GM21737 (cell line): ENCODE measurements at regions not wholly inside any gene's neighbourhood (a gene's known extent, or its start where the extent isn't known, plus 50 kb on each side); places are given as distances from the start of the nearest gene placed in this dataset.

Experiments
- ATAC-seq: cut with Tn5 transposase; IDR thresholded peaks from one replicate; pipeline ENCODE4 v1.9.1; 2021; ENCODE audit warnings: mild to moderate bottlenecking, moderate library complexity; ENCODE audit not compliant: unreplicated experiment

DNA sequence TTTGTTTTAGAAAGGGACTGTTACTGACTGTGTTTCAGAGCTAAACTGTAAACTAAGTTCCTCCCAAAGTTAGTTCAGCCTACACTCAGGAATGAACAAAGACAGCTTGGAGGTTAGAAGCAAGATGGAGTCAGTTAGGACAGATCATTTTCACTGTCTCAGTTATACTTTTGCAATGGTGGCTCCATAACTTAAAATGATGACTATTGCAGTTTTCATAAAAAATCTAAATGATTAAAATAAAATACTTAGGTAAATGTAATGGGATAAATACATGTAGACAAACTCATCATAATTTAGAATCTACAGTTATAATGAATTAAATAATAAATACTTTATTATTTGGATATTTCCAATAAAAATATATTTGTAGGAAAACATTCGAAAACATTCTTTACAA lies 590.6 kb downstream of the EPHA7 start:
- ATAC-seq, result no peak

DNA sequence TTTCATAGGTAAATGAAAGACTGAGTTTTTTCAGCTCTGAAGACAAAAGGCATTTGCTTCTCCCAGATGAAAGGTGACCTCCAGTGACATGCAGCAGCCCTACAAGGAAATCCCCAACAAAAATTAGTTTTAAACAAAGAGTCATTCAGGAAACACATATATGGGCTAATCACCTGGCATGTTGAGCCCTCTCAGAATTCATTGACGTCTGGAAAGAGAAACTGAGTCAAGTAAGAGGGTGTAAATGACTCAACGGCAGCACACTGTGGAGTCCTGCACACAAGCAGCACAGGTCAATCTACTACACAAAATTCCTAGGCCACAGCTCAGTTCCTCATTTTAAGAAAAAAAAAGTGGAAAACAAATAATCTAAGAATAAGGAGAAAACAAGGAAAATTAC lies 592.3 kb downstream of the EPHA7 start:
- ATAC-seq, result no peak

DNA sequence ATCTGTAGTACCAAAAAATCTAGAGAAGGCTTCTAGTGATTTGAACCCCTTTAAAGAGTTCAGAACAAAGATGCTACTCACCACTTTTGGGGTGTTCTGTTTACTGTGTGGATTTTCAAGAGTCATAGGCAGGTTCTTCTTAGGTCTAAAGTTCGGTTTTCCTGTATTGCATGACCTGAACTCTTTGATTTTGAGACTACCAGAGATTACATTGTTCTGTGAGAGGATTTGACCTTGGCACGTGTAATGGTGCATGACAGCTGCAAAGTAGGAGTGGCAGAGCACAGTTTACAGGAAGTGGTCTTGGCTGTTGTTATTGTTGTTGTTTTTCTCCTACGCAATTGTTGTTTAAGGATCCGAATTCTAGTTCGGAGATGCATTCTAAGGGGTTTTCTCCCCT lies 592.7 kb downstream of the EPHA7 start:
- ATAC-seq, result no peak

DNA sequence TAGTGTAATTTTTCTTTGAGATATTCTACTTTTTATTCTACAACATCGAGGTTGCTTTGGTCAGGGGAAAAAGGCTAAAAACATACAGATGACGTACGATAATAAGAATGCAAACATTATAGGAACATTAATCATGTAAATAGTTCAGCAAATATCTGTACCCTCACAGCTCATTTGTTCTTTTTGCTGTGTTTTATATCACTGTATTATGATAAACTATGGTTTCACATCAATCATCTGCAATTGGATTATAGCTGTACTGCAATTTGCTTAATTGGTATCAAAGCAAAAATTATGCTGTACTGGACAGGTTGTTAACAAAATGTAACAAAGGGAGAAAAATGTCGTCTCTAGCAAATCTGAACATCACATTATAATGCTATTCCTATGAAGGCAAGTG lies 597.1 kb downstream of the EPHA7 start:
- no peak for ATAC-seq

DNA sequence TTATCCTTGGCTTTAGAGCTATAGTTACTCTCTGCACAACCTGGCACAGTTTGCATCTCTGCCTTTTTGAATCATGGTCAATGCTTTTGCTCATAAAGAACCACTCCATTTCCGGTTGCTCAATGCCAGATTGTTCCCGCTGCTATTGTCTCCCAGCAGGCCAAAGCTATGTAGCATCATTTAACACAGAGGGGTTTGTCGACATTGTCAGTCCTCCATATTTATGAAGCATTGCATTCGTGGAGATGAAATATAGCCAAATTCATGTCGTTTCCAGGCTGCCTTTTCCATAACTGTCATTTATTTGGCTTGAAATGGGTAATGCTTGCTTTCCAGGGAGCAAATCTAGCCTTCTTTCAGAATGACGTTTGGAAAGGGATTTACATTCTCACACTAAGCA lies 598.8 kb downstream of the EPHA7 start:
- ATAC-seq, result no peak

DNA sequence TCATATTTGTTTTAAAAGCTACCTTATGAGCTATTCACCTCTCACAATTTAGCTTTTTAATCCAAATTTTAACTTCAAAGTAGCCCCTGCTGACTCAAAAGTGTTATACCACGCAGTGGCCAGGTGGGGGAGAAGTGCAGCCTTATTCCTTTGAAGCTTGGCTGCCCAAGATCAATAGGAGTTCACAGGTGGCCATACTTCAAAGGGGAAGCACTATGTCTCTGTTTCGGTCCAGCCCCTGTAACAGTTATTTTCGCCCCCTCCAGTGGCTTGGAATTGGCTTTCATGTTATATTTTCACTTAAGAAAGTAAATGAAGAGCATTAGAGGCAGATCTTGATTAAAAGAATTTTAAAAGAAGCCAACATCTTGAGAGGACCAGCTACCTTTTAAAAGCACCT lies 608.4 kb downstream of the EPHA7 start:
- ATAC-seq, result peak; percentile 97

DNA sequence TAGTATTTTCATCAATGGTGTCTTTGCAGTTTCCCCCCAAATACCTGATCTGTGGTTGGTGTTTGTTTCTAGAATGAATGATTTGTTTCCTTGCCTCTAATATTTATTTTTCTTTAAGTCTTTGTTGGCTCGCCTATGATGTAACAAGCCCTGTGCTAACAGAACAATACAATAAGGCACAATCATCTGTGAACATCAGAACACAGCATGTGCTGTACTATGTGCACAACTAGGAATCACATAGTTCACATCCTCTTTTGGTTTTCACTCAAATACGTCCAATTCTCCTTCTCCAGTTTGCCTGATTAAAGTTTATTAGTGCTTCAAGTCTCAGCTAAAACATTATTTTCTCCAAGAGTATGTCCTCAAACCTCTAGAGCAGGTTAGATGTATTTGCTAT lies 613.1 kb downstream of the EPHA7 start:
- ATAC-seq, result no peak

DNA sequence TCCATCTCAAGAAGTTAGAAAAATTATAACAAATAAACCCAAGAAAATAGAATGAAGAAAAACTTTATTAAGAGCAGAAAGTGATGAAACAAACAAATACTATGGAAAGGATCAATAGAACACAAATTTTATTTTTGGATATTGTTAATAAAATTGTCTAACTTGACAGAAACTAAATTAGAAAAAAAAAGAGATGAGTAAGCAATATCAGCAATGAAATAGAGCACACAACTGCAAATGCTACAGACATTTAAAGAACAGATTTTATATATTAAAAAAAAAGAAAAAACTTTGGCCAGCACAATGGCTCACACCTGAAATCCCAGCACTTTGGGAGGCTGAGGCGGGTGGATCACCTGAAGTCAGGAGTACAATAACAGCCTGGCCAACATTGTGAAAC lies 628.0 kb downstream of the EPHA7 start:
- no peak for ATAC-seq

DNA sequence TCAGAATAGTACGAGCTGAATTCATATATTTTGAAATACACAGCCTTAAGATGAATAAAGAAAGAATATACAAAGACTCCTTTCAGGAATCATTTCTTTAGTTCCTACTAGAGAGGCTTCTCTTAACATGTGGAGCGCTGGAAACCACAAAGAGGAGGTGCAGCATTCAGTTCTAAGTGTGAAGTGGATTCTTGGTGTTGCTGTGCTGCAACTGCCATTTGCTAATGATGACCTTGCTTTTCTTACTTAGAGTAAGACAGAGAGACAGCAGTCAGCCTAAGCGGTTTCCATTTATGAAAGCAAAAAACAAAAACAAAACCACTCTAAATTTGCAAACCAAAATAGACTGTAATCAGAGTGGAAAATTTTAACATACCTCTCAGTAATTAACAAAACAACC lies 629.0 kb downstream of the EPHA7 start:
- no peak for ATAC-seq

DNA sequence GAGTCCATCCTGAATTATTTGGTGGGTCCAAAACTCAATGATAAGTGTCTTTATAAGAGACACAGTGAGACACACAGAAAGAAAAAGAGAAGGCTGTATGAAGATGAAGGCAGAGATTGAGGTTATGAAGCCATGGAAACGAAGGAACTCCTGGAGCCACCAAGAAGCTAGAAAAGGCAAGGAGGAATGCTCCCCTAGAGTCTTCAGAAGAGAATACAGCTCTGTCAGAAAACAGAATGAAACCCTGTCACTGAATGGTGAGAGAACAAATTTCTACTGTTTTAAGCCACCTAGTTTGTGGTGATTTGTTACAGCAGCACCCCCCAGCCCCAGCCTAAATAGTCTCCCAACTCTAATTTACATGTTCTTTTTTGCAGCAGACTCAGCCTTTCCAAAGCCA lies 635.1 kb downstream of the EPHA7 start:
- ATAC-seq, result no peak

DNA sequence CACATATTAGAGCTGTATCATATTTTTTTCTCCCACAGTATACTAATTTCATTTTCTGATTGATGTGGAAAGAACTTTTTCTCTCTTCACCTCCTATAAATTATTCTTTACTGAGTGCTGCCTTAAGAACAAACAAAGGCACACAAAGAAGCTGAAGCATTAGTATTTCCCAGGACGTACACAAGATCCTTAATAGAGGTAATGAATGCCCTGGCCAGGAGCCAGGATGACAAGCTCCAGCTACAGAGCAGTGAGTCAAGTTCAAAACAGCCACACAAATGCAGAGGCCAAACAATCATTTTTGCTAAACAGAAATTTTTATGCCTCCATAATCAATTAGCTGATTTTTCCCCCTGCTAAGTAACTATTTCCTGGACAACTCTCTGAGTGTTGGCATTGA lies 639.6 kb downstream of the EPHA7 start:
- ATAC-seq, result no peak

DNA sequence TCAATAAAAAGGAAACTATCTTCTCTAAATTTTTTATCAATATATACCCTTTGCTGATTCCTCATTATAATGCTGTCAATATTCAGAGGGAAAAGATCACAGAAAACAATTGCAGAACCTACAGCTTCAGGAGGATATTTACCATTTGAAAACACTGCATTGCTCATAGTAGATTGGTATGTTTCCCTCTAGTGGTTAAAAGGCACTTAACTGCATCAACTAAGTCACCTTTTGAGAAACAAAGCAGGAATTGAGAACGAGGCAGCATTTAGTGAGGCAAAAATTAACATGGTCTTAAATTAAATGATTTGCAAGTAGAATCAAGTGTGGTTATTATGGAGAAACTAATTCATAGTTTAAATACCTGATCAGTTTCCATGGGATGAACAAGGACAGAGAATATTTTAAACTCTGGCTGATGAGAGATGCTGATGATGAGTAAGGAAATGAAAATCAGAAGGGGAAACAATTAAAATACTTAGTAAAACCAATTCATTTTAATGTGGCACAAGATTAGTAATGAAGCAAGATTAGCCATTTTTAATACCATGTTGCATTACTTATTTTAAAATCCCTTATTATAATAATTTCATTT lies 642.1 kb downstream of the EPHA7 start:
- ATAC-seq, result no peak

DNA sequence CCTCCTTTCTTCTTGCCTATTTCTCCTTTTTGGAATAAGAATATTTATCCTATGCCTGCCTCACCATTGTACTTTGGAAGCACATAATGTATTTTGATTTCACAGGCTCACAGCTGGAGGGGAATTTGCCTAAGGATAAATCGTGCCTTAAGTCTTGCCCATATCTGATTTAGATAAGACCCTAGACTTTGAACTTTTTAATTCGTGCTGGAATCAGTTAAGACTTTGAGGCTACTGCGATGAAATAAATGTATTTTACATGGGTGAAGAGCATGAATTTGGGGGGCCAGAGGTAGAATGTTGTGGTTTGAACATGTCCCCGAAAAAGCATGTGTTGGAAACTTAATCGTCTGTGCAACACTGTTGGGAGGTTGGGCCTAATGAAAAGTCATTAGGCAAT lies 648.8 kb downstream of the EPHA7 start:
- ATAC-seq, result no peak

DNA sequence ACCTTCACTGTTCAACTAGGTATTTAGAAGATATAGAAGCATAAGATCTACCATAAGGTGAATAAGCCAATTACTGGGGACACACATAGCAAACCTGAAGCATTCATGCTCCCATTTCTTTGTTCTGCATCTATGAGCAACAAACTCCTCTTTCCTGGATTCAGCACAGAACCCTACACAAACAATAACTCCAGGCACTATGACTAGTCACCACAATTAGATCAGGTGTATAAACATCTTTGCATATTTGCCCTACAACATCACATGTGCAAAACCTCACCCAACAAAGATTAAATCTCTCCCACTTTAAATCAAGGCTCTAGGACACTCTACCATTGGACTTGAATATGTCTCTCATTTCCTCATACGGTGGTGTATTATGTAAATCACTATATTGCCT lies 652.3 kb downstream of the EPHA7 start:
- ATAC-seq, result no peak

DNA sequence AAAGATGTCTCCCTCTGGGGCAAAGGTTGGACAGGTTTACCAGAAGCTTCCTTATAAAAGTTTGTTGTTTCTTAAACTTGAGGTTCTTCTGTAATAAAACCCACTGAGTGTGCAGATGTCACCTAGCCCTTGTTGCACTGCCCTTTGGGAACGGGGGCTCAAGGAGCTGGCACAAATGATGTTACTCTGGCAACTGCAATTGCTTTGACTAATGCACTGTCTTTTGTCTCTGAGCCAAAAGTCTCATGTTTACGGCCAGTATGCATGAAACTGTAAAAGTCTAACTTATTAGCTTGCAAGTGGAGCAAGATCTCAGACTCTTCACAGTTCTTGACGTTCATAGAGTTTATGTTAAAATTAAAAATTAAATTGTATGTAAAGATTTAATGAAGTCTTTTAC lies 655.7 kb downstream of the EPHA7 start:
- no peak for ATAC-seq

DNA sequence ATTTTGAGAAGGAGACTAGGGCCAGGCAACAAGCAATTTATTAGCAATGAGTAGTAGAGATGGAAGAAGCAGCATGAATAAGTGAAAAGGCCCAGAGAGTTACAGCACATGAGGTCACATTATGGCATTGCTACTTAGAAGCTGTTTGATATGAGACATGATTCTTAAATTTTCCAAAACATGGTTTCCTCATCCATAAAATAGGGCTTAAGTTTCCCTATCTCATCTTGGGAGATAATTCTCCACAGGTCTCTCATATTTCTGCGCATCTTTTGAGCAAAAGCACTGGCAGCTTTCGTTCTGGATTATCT lies 656.1 kb downstream of the EPHA7 start:
- ATAC-seq, result no peak

DNA sequence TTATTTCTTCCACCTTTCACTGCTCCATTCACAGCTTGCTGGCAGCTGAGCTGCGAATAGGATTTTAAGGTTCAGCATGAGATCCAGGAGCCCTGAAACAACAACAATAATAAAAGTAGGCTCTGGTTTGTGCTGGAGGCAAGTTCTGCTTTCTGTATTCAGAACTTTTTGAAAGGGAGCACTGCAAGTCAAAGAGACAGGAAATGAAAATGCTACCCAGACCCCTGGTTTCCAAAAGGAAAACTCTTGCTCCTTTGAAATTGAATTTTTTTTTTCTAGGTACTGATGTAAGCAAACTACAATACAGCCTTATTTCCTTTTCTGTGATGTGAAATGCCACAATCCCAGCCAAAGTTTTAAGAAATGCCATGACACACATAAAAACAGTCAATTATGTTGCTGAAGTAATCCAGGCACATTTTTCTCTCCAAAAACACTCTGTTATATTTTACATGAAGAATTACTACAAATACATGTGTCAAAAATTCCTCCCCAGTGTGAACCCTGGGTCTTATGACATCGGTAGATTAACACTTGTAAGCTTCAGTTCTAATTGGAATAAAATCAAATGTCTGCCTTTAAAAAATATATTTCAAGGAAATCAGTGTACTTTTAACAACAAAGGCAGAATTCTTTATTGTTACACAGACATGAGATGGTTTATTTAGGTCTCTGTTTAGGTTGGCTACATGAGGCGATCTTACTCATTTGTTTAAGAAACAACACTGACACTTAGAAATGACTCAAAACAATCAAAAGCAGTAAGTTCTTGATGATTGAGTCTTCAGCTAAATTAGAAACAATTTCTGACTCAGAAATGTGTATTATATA lies 656.7 kb downstream of the EPHA7 start:
- ATAC-seq, result no peak

DNA sequence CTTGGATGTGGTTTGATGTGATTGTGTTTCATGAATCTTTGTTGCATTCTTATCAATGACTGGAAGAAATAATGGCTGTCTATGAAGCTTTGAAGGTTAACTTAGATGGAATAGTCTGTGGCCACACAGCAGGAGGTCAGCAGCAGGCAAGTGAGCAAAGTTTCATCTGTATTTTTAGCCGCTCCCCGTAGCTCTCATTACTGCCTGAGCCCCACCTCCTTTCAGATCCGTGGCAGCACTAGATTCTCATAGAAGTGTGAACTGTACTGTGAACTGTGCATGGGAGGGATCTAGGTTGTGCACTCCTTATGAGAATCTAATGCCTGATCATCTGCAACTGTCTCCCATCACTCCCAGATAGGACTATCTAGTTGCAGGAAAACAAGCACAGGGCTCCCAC lies 660.2 kb downstream of the EPHA7 start:
- no peak for ATAC-seq

DNA sequence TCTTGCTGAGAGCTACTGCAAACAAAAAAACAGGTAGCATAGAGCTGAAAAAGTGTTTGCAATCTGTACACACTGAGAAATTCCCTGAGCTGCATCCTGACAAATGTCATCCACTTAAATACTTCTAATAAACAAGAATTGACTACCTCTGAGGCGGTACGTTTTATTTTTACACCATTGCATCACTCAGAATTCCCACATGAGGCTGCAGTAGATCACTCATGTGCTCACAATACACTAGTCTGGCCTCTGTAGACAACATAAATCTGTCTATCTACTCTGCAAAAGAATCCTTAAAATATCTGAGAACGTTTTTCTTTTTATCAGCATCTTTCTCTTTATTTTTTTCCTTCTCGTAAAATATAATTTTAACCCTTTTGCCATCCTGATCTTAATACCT lies 661.4 kb downstream of the EPHA7 start:
- no peak for ATAC-seq

DNA sequence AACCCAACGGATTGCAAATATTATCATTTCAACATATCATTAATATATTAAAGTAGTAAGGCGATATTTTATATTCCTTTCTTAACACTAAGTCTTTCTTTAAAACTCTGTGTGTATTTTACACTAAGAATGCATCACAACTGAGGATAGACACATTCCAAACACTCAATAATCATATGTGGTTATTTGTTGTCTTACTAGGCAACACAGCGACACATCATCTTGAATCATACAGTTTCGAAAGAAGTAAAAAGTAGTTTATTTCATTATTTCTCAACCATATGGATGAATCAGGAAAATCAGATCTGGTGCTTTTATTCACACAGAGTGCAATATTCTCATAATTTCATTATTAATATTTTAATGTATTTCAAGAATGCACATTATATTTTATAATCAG lies 662.4 kb downstream of the EPHA7 start:
- ATAC-seq, result no peak

DNA sequence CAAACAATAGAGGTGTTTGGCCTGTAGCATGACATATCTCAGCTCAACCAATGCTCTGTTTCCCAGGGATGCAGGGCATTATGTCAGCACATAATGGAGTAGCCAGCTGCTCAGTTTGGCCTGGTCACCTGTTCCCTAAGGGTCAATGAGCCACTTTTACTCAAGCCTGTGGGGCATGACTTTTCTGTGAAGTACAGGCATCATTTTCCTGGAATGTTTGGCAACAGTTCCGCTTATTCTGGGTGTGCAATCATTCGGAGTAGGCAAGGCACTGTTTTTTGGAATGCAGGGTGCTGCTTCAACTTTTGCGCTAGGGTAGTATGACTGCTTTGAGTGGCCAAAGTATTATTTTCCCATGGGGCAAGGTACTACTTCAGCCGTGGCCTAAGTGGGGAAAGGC lies 665.4 kb downstream of the EPHA7 start:
- ATAC-seq, result no peak

DNA sequence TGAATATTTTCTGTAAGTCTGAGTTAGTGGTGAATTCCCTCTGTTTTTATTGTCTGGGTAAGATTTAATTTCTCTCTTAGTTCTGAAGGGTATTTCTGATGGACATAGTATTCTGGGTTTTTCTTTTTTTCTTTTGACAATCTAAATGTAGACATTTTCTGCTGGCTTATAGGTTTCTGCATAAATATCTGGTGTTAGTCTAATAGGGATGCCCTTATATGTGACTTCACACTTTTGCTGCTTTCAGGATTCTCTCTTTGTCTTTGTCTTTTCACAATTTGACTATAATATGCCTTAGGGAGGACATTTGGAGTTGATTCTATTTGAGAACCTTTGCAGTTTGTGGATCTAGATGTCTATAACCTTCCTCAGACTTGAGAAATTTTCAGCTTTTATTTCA lies 667.2 kb downstream of the EPHA7 start:
- ATAC-seq, result no peak

DNA sequence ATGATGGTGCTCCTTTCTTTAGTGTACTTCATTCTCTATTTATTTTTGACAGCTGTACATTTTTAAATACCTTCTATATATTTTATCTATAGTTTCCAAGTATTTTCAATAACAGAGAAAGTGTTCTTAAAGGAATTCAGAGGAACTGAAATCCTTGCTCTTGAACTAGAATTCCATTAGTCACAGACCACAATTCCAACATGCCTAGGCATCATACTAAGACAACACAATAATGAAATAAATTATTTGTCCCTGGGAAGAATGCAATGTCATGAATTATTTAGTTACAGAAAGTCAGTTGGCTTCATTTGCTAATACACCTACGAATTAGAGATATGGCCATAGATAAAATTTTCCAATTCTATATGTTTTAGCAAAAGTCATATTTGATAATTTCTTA lies 671.2 kb downstream of the EPHA7 start:
- ATAC-seq, result no peak
